GM23338 (cell line): ENCODE measurements at regions not wholly inside any gene's neighbourhood (a gene's known extent, or its start where the extent isn't known, plus 50 kb on each side); places are given as distances from the start of the nearest gene placed in this dataset.

ENCODE experiments used
- CREB1 ChIP-seq: fragments of 250-450 bp; sonication (Bioruptor Pico); IDR thresholded peaks from 2 replicates; pipeline ENCODE4 v1.5.0; 2020; ENCODE audit warnings: low read depth, mild to moderate bottlenecking, moderate library complexity
- EZH2 ChIP-seq: fragments of 200-600 bp; sonication (generic); IDR thresholded peaks from one replicate; pipeline ENCODE4 v1.8.0; 2017; ENCODE audit warnings: antibody characterized with exemption, mild to moderate bottlenecking, low read depth; ENCODE audit not compliant: unreplicated experiment
- EZH2phosphoT487 ChIP-seq: fragments of 200-600 bp; sonication (generic); IDR thresholded peaks from one replicate; pipeline ENCODE4 v1.8.1; 2018; ENCODE audit warnings: antibody characterized with exemption; ENCODE audit not compliant: unreplicated experiment
- POLR2AphosphoS5 ChIP-seq: IDR thresholded peaks from 2 replicates; pipeline ENCODE4 v1.6.1; 2016; ENCODE audit warnings: antibody characterized with exemption, low read depth
- TF ChIP-seq, protein P1 (sequence below), 2 experiments: fragments of 200-600 bp in 1 of 2; sonication (generic) in 1 of 2; conservative IDR thresholded peaks; 2 replicates each; pipeline versions ENCODE4 v1.5.1 to v1.6.1; 2016 to 2017; ENCODE audit warnings: antibody characterized with exemption in 2 of 2, low read depth in 2 of 2, mild to moderate bottlenecking in 2 of 2, moderate library complexity in 1 of 2
- TF ChIP-seq, protein P2 (sequence below): IDR thresholded peaks from one replicate; pipeline ENCODE4 v1.6.1; 2018; ENCODE audit warnings: antibody characterized with exemption; ENCODE audit not compliant: unreplicated experiment
- TF ChIP-seq, protein P3 (sequence below): IDR thresholded peaks from 2 replicates; pipeline ENCODE4 v1.6.1; 2016; ENCODE audit warnings: antibody characterized with exemption

DNA sequence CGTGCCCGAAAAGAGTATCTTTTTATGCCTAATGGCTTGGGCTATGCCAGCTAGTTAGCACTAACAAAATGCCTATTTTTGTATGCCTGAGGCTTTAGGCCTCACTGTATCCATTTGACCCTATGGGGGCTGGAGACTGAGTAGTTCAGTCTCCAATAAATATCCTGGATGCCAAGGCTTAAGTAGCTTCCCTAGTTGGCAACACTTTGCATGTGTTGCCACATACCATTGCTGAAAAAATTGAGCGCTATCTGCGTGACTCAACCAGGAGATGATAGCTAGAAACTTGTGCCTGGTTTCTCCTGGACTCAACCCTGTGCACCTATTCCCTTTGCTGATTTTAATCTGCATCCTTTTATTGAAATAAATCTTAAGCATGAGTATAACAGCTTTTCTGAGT lies 58.4 kb upstream of the ATP2C1 start:
- TF ChIP-seq, protein P1, sequence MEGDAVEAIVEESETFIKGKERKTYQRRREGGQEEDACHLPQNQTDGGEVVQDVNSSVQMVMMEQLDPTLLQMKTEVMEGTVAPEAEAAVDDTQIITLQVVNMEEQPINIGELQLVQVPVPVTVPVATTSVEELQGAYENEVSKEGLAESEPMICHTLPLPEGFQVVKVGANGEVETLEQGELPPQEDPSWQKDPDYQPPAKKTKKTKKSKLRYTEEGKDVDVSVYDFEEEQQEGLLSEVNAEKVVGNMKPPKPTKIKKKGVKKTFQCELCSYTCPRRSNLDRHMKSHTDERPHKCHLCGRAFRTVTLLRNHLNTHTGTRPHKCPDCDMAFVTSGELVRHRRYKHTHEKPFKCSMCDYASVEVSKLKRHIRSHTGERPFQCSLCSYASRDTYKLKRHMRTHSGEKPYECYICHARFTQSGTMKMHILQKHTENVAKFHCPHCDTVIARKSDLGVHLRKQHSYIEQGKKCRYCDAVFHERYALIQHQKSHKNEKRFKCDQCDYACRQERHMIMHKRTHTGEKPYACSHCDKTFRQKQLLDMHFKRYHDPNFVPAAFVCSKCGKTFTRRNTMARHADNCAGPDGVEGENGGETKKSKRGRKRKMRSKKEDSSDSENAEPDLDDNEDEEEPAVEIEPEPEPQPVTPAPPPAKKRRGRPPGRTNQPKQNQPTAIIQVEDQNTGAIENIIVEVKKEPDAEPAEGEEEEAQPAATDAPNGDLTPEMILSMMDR (conservative IDR thresholded peaks at IDR 0.05; ENCODE audit: low read depth in 2 of 2) = no peak
- TF ChIP-seq POLR2AphosphoS5 = no peak
- TF ChIP-seq EZH2 = no peak
- TF ChIP-seq EZH2phosphoT487 = no peak
- TF ChIP-seq, protein P2, sequence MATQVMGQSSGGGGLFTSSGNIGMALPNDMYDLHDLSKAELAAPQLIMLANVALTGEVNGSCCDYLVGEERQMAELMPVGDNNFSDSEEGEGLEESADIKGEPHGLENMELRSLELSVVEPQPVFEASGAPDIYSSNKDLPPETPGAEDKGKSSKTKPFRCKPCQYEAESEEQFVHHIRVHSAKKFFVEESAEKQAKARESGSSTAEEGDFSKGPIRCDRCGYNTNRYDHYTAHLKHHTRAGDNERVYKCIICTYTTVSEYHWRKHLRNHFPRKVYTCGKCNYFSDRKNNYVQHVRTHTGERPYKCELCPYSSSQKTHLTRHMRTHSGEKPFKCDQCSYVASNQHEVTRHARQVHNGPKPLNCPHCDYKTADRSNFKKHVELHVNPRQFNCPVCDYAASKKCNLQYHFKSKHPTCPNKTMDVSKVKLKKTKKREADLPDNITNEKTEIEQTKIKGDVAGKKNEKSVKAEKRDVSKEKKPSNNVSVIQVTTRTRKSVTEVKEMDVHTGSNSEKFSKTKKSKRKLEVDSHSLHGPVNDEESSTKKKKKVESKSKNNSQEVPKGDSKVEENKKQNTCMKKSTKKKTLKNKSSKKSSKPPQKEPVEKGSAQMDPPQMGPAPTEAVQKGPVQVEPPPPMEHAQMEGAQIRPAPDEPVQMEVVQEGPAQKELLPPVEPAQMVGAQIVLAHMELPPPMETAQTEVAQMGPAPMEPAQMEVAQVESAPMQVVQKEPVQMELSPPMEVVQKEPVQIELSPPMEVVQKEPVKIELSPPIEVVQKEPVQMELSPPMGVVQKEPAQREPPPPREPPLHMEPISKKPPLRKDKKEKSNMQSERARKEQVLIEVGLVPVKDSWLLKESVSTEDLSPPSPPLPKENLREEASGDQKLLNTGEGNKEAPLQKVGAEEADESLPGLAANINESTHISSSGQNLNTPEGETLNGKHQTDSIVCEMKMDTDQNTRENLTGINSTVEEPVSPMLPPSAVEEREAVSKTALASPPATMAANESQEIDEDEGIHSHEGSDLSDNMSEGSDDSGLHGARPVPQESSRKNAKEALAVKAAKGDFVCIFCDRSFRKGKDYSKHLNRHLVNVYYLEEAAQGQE = no peak
- TF ChIP-seq CREB1 (CRISPR knock-in tag) = no peak
- TF ChIP-seq, protein P3, sequence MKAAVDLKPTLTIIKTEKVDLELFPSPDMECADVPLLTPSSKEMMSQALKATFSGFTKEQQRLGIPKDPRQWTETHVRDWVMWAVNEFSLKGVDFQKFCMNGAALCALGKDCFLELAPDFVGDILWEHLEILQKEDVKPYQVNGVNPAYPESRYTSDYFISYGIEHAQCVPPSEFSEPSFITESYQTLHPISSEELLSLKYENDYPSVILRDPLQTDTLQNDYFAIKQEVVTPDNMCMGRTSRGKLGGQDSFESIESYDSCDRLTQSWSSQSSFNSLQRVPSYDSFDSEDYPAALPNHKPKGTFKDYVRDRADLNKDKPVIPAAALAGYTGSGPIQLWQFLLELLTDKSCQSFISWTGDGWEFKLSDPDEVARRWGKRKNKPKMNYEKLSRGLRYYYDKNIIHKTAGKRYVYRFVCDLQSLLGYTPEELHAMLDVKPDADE = no peak
